ENCODE measurements at regions not wholly inside any gene's neighbourhood (a gene's known extent, or its start where the extent isn't known, plus 50 kb on each side); places are given as distances from the start of the nearest gene placed in this dataset.

- no peak overlapping the region for H3K4me3 ChIP-seq (ENCODE audit: low read depth, low read length)
- no peak for DNase-seq
- H3K36me3 ChIP-seq, result no peaks in the 10 kb centered on the region
- H3K27me3 ChIP-seq (ENCODE audit: insufficient read depth, low read depth, severe bottlenecking), result peaks cover 14% of the 10 kb centered on the region
- no peak overlapping the region for H3K27ac ChIP-seq
- TF ChIP-seq CTCF (IDR thresholded peaks at IDR 0.05; ENCODE audit: low read depth, low read length), result no peak
- no peaks in the 10 kb centered on the region for H3K9me3 ChIP-seq (ENCODE audit: severe bottlenecking)
Measured at GRCh38 chrX:20378233-20378920, 111.7 kb upstream of the RPS6KA3 start.

- no peaks in the 10 kb centered on the region for H3K36me3 ChIP-seq
- no peak overlapping the region for H3K4me3 ChIP-seq (ENCODE audit: low read depth, low read length)
- peaks cover 21% of the 10 kb centered on the region for H3K27me3 ChIP-seq (ENCODE audit: insufficient read depth, low read depth, severe bottlenecking)
- TF ChIP-seq CTCF (IDR thresholded peaks at IDR 0.05; ENCODE audit: low read depth, low read length), result no peak
- H3K9me3 ChIP-seq (ENCODE audit: severe bottlenecking), result no peaks in the 10 kb centered on the region
- DNase-seq, result no peak
- no peak overlapping the region for H3K27ac ChIP-seq
Measured at GRCh38 chrX:20374900-20375438, 108.3 kb upstream of the RPS6KA3 start.

GRCh38 chrX:20374450-20374849 is 107.7 kb upstream of the RPS6KA3 start:
- no peaks in the 10 kb centered on the region for H3K36me3 ChIP-seq
- no peaks in the 10 kb centered on the region for H3K9me3 ChIP-seq (ENCODE audit: severe bottlenecking)
- DNase-seq, result no peak
- H3K27me3 ChIP-seq (ENCODE audit: insufficient read depth, low read depth, severe bottlenecking), result peaks cover 22% of the 10 kb centered on the region
- H3K4me3 ChIP-seq (ENCODE audit: low read depth, low read length), result no peak overlapping the region
- no peak for TF ChIP-seq CTCF (IDR thresholded peaks at IDR 0.05; ENCODE audit: low read depth, low read length)
- no peak overlapping the region for H3K27ac ChIP-seq

- Histone ChIP-seq H3K4me3 (ENCODE audit: low read depth, low read length) (no peak overlapping the region), H3K27ac (no peak overlapping the region), H3K9me3 (ENCODE audit: severe bottlenecking) (no peaks in the 10 kb centered on the region), H3K36me3 (no peaks in the 10 kb centered on the region), H3K27me3 (ENCODE audit: insufficient read depth, low read depth, severe bottlenecking) (peaks cover 24% of the 10 kb centered on the region)
- no peak for DNase-seq
- TF ChIP-seq CTCF (IDR thresholded peaks at IDR 0.05; ENCODE audit: low read depth, low read length), result no peak
Measured at GRCh38 chrX:20373063-20373462, 106.4 kb upstream of the RPS6KA3 start.

GRCh38 chrX:20372533-20372932 is 105.8 kb upstream of the RPS6KA3 start:
- Histone ChIP-seq H3K27ac (no peak overlapping the region), H3K36me3 (no peaks in the 10 kb centered on the region), H3K27me3 (ENCODE audit: insufficient read depth, low read depth, severe bottlenecking) (peaks cover 24% of the 10 kb centered on the region), H3K9me3 (ENCODE audit: severe bottlenecking) (no peaks in the 10 kb centered on the region), H3K4me3 (ENCODE audit: low read depth, low read length) (no peak overlapping the region)
- TF ChIP-seq CTCF (IDR thresholded peaks at IDR 0.05; ENCODE audit: low read depth, low read length), result no peak
- DNase-seq, result no peak

GRCh38 chrX:20369468-20369867 is 102.8 kb upstream of the RPS6KA3 start:
- H3K9me3 ChIP-seq (ENCODE audit: severe bottlenecking), result no peaks in the 10 kb centered on the region
- no peak overlapping the region for H3K4me3 ChIP-seq (ENCODE audit: low read depth, low read length)
- H3K36me3 ChIP-seq, result no peaks in the 10 kb centered on the region
- DNase-seq, result no peak
- no peak for TF ChIP-seq CTCF (IDR thresholded peaks at IDR 0.05; ENCODE audit: low read depth, low read length)
- peaks cover 19% of the 10 kb centered on the region for H3K27me3 ChIP-seq (ENCODE audit: insufficient read depth, low read depth, severe bottlenecking)
- H3K27ac ChIP-seq, result no peak overlapping the region

Data from WERI-Rb-1 (cell line).